Trophoblast cell (in vitro differentiated cells and primary cell): ENCODE measurements at regions not wholly inside any gene's neighbourhood (a gene's known extent, or its start where the extent isn't known, plus 50 kb on each side); places are given as distances from the start of the nearest gene placed in this dataset.

Experiments
- DNase-seq, 2 donors: peaks; one replicate each; pipeline ENCODE4 v3.0.0-alpha.2; 2016
- H2AFZ ChIP-seq: 2 replicates; pipeline ENCODE4 v1.6.1; 2013; ENCODE audit warnings: low read length, moderate library complexity, mild to moderate bottlenecking; ENCODE audit not compliant: insufficient read depth, poor library complexity
- H2AK5ac ChIP-seq: 2 replicates; pipeline ENCODE4 v1.6.1; 2013; ENCODE audit warnings: mild to moderate bottlenecking, low read length
- H2BK120ac ChIP-seq: 2 replicates; pipeline ENCODE4 v1.6.1; 2013; ENCODE audit warnings: low read length, mild to moderate bottlenecking, moderate library complexity; ENCODE audit not compliant: insufficient read depth, poor library complexity
- H2BK12ac ChIP-seq: 2 replicates; pipeline ENCODE4 v1.6.1; 2013; ENCODE audit warnings: mild to moderate bottlenecking, low read length, moderate library complexity
- H2BK5ac ChIP-seq: 2 replicates; pipeline ENCODE4 v1.6.1; 2013; ENCODE audit warnings: low read length, low read depth, moderate library complexity, mild to moderate bottlenecking; ENCODE audit not compliant: poor library complexity
- H3K14ac ChIP-seq: 2 replicates; pipeline ENCODE4 v1.6.1; 2013; ENCODE audit warnings: mild to moderate bottlenecking, low read length
- H3K18ac ChIP-seq: 2 replicates; pipeline ENCODE4 v1.6.1; 2013; ENCODE audit warnings: mild to moderate bottlenecking, low read length
- H3K23ac ChIP-seq: 2 replicates; pipeline ENCODE4 v1.6.1; 2013; ENCODE audit warnings: low read length
- H3K27ac ChIP-seq: 2 replicates; pipeline ENCODE4 v1.5.1; 2013; ENCODE audit warnings: low read depth, mild to moderate bottlenecking, inconsistent platforms, low read length, moderate library complexity
- H3K27me3 ChIP-seq: 2 replicates; pipeline ENCODE4 v1.6.1; 2013; ENCODE audit warnings: inconsistent platforms, mild to moderate bottlenecking, low read length, moderate library complexity; ENCODE audit not compliant: insufficient read depth
- H3K36me3 ChIP-seq, 2 experiments: 1 replicate in 1 of 2; 2 replicates in 1 of 2; pipeline ENCODE4 v1.6.1; 2013; ENCODE audit warnings: low read length in 2 of 2, mild to moderate bottlenecking in 2 of 2, moderate library complexity in 1 of 2; ENCODE audit not compliant: insufficient read depth in 2 of 2, control insufficient read depth in 1 of 2
- H3K4ac ChIP-seq: 2 replicates; pipeline ENCODE4 v1.6.1; 2013; ENCODE audit warnings: low read depth, mild to moderate bottlenecking, low read length, moderate library complexity
- H3K4me1 ChIP-seq, 2 experiments: 1 replicate in 1 of 2; 2 replicates in 1 of 2; pipeline ENCODE4 v1.6.1; 2013; ENCODE audit warnings: low read length in 2 of 2, mild to moderate bottlenecking in 2 of 2, moderate library complexity in 1 of 2; ENCODE audit not compliant: insufficient read depth in 2 of 2, control insufficient read depth in 1 of 2
- H3K4me2 ChIP-seq: 2 replicates; pipeline ENCODE4 v1.6.1; 2013; ENCODE audit warnings: inconsistent platforms, mild to moderate bottlenecking, low read length, moderate library complexity
- H3K4me3 ChIP-seq: 2 replicates; pipeline ENCODE4 v1.5.1; 2013; ENCODE audit warnings: mild to moderate bottlenecking, low read depth, low read length, inconsistent platforms
- H3K79me1 ChIP-seq: one replicate; pipeline ENCODE4 v1.6.1; 2013; ENCODE audit warnings: low read length
- H3K79me2 ChIP-seq: 2 replicates; pipeline ENCODE4 v1.6.1; 2013; ENCODE audit warnings: low read length, mild to moderate bottlenecking; ENCODE audit not compliant: control insufficient read depth, insufficient read depth, poor library complexity
- H3K9ac ChIP-seq: 2 replicates; pipeline ENCODE4 v1.6.1; 2013; ENCODE audit warnings: mild to moderate bottlenecking, low read length
- H3K9me3 ChIP-seq: 2 replicates; pipeline ENCODE4 v1.6.1; 2013; ENCODE audit warnings: low read depth, mild to moderate bottlenecking, control low read depth, inconsistent platforms, low read length; ENCODE audit not compliant: insufficient read depth
- H4K12ac ChIP-seq: 2 replicates; pipeline ENCODE4 v1.6.1; 2013; ENCODE audit warnings: low read depth, mild to moderate bottlenecking, low read length, moderate library complexity
- H4K8ac ChIP-seq: 2 replicates; pipeline ENCODE4 v1.6.1; 2013; ENCODE audit warnings: low read depth, mild to moderate bottlenecking, low read length, moderate library complexity
- H4K91ac ChIP-seq: one replicate; pipeline ENCODE4 v1.6.1; 2013; ENCODE audit warnings: low read depth, mild to moderate bottlenecking, low read length, moderate library complexity
- WGBS: extraction: QIAGEN DNeasy Blood & Tissue Kit; methylation state at CpG from one replicate; pipeline ENCODE4 v1.1.7; 2013; ENCODE audit warnings: missing lambda C conversion rate; ENCODE audit not compliant: insufficient read length, insufficient coverage; ENCODE audit errors: extremely low coverage; 5-methylcytosine and 5-hydroxymethylcytosine counted together

GRCh38 chr9:4424891-4425290 lies 65.4 kb upstream of the SLC1A1 start:
- no peak for DNase-seq
- Histone ChIP-seq H3K79me1 (no peaks in the 10 kb centered on the region), H3K36me3 (no peaks in the 10 kb centered on the region), H2BK12ac (no peak overlapping the region), H2BK120ac (no peak overlapping the region), H3K27ac (no peak overlapping the region), H3K23ac (no peak overlapping the region), H3K18ac (no peak overlapping the region), H3K79me2 (no peaks in the 10 kb centered on the region), H4K12ac (no peak overlapping the region), H2AFZ (no peak overlapping the region), H3K9ac (no peak overlapping the region), H3K4me1 (no peaks in the 10 kb centered on the region), H3K27me3 (no peaks in the 10 kb centered on the region), H4K8ac (no peak overlapping the region), H2AK5ac (no peak overlapping the region), H4K91ac (no peak overlapping the region), H3K9me3 (no peaks in the 10 kb centered on the region), H3K4me3 (no peak overlapping the region), H2BK5ac (no peak overlapping the region), H3K4me2 (no peak overlapping the region), H3K14ac (no peak overlapping the region), H3K4ac (no peak overlapping the region)
- WGBS = no CpG with 5 or more reads among the region's 4 CpGs

GRCh38 chr9:4424038-4424437 lies 66.2 kb upstream of the SLC1A1 start:
- Histone ChIP-seq H3K79me2 (no peaks in the 10 kb centered on the region), H2AK5ac (no peak overlapping the region), H3K9me3 (no peaks in the 10 kb centered on the region), H3K36me3 (no peaks in the 10 kb centered on the region), H3K4me3 (no peak overlapping the region), H2BK5ac (no peak overlapping the region), H3K4me2 (no peak overlapping the region), H2BK120ac (no peak overlapping the region), H3K4me1 (no peaks in the 10 kb centered on the region), H3K27me3 (no peaks in the 10 kb centered on the region), H3K18ac (no peak overlapping the region), H2AFZ (no peak overlapping the region), H2BK12ac (no peak overlapping the region), H3K4ac (no peak overlapping the region), H3K23ac (no peak overlapping the region), H3K9ac (no peak overlapping the region), H4K91ac (no peak overlapping the region), H3K27ac (no peak overlapping the region), H3K79me1 (no peaks in the 10 kb centered on the region), H3K14ac (no peak overlapping the region), H4K8ac (no peak overlapping the region), H4K12ac (no peak overlapping the region)
- WGBS = no CpG with 5 or more reads among the region's 1 CpG
- DNase-seq = no peak

DNA sequence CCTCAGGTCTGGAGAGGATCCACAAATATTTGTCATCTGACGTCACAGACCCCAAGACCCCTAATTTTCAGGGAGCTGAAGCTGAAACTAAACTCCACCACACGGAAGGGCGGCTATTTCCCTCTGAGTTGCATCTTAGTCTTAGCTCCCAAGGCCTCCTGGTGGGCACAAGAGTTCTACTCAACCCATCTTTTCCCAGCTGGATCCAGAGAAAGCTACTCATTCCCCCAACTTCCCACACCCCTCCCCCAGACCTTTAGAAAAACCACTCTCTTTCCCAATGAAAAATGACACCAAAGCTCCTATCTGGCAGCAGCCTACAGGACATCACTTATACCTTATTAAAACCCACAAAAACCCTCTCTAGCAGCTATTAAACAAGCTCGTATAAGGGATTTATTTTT lies 67.1 kb upstream of the SLC1A1 start:
- Histone ChIP-seq H3K27ac (no peak overlapping the region), H2AFZ (no peak overlapping the region), H3K27me3 (no peaks in the 10 kb centered on the region), H3K9me3 (no peaks in the 10 kb centered on the region), H3K79me1 (no peaks in the 10 kb centered on the region), H3K4ac (no peak overlapping the region), H3K14ac (no peak overlapping the region), H4K8ac (no peak overlapping the region), H2BK12ac (no peak overlapping the region), H3K36me3 (no peaks in the 10 kb centered on the region), H3K9ac (no peak overlapping the region), H3K4me1 (no peaks in the 10 kb centered on the region), H4K12ac (no peak overlapping the region), H3K4me3 (no peak overlapping the region), H3K18ac (no peak overlapping the region), H3K79me2 (no peaks in the 10 kb centered on the region), H3K4me2 (no peak overlapping the region), H3K23ac (no peak overlapping the region), H2AK5ac (no peak overlapping the region), H2BK5ac (no peak overlapping the region), H4K91ac (no peak overlapping the region), H2BK120ac (no peak overlapping the region)
- no peak for DNase-seq
- no CpG with 5 or more reads among the region's 4 CpGs for WGBS

- Histone ChIP-seq H3K36me3 (no peaks in the 10 kb centered on the region), H4K8ac (no peak overlapping the region), H3K27me3 (no peaks in the 10 kb centered on the region), H2BK120ac (no peak overlapping the region), H4K12ac (no peak overlapping the region), H3K4me3 (no peak overlapping the region), H3K9me3 (no peaks in the 10 kb centered on the region), H2BK12ac (no peak overlapping the region), H2AK5ac (no peak overlapping the region), H3K79me2 (no peaks in the 10 kb centered on the region), H3K27ac (no peak overlapping the region), H3K9ac (no peak overlapping the region), H2AFZ (no peak overlapping the region), H3K23ac (no peak overlapping the region), H3K18ac (no peak overlapping the region), H3K14ac (no peak overlapping the region), H3K79me1 (no peaks in the 10 kb centered on the region), H3K4me1 (no peaks in the 10 kb centered on the region), H4K91ac (no peak overlapping the region), H2BK5ac (no peak overlapping the region), H3K4ac (no peak overlapping the region), H3K4me2 (no peak overlapping the region)
- no CpG with 5 or more reads among the region's 2 CpGs for WGBS
- no peak for DNase-seq
Observed at GRCh38 chr9:4422495-4422894, 67.8 kb upstream of the SLC1A1 start.
